ENCODE measurements at regions not wholly inside any gene's neighbourhood (a gene's known extent, or its start where the extent isn't known, plus 50 kb on each side); places are given as distances from the start of the nearest gene placed in this dataset.

GRCh38 chr14:98835051-98835824 lies 436.8 kb downstream of the BCL11B start:
- DNase-seq (ENCODE audit: low read depth) = no peak

GRCh38 chr14:98835825-98836100 lies 436.2 kb downstream of the BCL11B start:
- no peak for DNase-seq (ENCODE audit: low read depth)

- no peak for DNase-seq (ENCODE audit: low read depth)
Observed at GRCh38 chr14:98840091-98840490, 431.9 kb downstream of the BCL11B start.

GRCh38 chr14:98840511-98840910 lies 431.5 kb downstream of the BCL11B start:
- no peak for DNase-seq (ENCODE audit: low read depth)

GRCh38 chr14:98844456-98844855 lies 427.5 kb downstream of the BCL11B start:
- no peak for DNase-seq (ENCODE audit: low read depth)

- DNase-seq (ENCODE audit: low read depth) = no peak
Observed at GRCh38 chr14:98847521-98848468, 424.2 kb downstream of the BCL11B start.

- no peak for DNase-seq (ENCODE audit: low read depth)
Observed at GRCh38 chr14:98853063-98853729, 418.8 kb downstream of the BCL11B start.

GRCh38 chr14:98855926-98856715 lies 415.9 kb downstream of the BCL11B start:
- DNase-seq (ENCODE audit: low read depth) = no peak

- DNase-seq (ENCODE audit: low read depth) = no peak
Observed at GRCh38 chr14:98858158-98858557, 413.8 kb downstream of the BCL11B start.

GRCh38 chr14:98858561-98858960 lies 413.4 kb downstream of the BCL11B start:
- no peak for DNase-seq (ENCODE audit: low read depth)

- DNase-seq (ENCODE audit: low read depth) = no peak
Observed at GRCh38 chr14:98859301-98859700, 412.7 kb downstream of the BCL11B start.

GRCh38 chr14:98864211-98864610 lies 407.8 kb downstream of the BCL11B start:
- DNase-seq (ENCODE audit: low read depth) = no peak

- no peak for DNase-seq (ENCODE audit: low read depth)
Observed at GRCh38 chr14:98867146-98867545, 404.9 kb downstream of the BCL11B start.

- DNase-seq (ENCODE audit: low read depth) = no peak
Observed at GRCh38 chr14:98867726-98868125, 404.3 kb downstream of the BCL11B start.

- DNase-seq (ENCODE audit: low read depth) = no peak
Observed at GRCh38 chr14:98868866-98869265, 403.1 kb downstream of the BCL11B start.

- DNase-seq (ENCODE audit: low read depth) = no peak
Observed at GRCh38 chr14:98871796-98872195, 400.2 kb downstream of the BCL11B start.

- no peak for DNase-seq (ENCODE audit: low read depth)
Observed at GRCh38 chr14:98877065-98877464, 394.9 kb downstream of the BCL11B start.

- DNase-seq (ENCODE audit: low read depth) = no peak
Observed at GRCh38 chr14:98878282-98878681, 393.7 kb downstream of the BCL11B start.

- DNase-seq (ENCODE audit: low read depth) = no peak
Observed at GRCh38 chr14:98886982-98887381, 385.0 kb downstream of the BCL11B start.

- DNase-seq (ENCODE audit: low read depth) = no peak
Observed at GRCh38 chr14:98888281-98888680, 383.7 kb downstream of the BCL11B start.

GRCh38 chr14:98888927-98889835 lies 382.8 kb downstream of the BCL11B start:
- DNase-seq (ENCODE audit: low read depth) = no peak
